IPS DF 19.7 (cell line): ENCODE measurements at regions not wholly inside any gene's neighbourhood (a gene's known extent, or its start where the extent isn't known, plus 50 kb on each side); places are given as distances from the start of the nearest gene placed in this dataset.

Experiments
- DNase-seq: peaks from one replicate; pipeline ENCODE4 v3.0.0-alpha.2; 2013; ENCODE audit warnings: low read depth, low spot score

- DNase-seq = no peak
Observed at GRCh38 chr5:133882389-133882695, 86.1 kb downstream of the C5orf15 start.

DNA sequence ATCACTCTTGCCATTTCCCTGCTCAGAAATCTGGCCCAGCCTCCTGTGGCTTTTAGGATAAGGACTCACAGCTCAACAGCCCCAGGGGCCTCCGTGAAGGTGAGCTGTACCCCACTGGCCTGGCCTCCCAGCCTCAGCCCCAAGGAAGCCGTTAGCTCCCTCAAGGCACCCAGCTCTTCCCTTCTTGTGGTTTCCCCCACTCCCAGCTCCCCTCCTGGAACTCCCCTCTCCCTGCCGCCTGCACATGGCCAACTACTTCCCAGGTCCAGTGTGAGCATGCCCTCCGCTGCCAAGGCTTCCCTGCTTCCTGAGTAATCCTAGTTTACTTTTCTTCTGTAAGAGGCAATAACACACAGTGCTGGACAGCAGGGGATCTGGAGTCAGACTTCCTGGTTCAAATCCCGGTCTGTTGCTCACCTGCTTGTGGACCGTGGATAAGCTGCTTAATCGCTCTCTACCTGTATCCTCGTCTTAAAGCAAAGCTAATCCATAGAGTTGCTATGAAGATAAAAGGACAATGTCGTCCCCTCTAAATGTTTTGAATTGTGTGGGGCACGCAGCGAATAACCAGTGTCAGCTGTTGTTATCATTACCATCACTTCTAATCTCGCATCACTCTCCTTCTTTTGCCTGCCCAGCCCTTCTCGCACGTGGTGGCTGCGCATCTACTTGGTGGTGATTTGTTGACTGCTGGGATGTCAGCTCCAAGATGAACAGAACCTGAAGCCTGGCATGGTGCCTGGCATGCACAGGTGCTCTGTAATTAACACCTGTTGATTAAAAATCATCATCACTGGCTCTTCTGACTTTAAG lies 86.6 kb downstream of the C5orf15 start:
- no peak for DNase-seq

GRCh38 chr5:133878236-133878555 lies 90.2 kb downstream of the C5orf15 start:
- no peak for DNase-seq

- DNase-seq = no peak
Observed at GRCh38 chr5:133877351-133878235, 90.8 kb downstream of the C5orf15 start.

DNA sequence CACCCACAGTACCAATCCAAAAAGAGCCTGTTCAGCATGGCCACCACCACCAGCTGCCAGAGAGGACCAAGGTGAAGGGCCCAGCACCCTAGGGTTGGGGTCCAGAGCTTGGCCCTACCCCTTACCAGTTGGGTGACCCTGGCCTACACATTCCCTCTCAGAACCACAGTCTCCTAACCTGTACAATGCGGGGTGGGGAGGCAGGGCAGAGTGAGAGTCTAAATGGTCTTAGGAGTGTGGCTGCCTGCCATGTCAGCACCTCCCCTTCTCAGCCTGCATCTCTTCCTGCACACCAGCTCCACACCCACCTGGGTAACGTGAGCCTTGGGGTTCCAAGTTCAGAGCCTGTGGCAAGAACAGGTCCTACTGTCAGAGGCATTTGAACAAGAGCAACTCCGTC lies 92.2 kb downstream of the C5orf15 start:
- DNase-seq = no peak

DNA sequence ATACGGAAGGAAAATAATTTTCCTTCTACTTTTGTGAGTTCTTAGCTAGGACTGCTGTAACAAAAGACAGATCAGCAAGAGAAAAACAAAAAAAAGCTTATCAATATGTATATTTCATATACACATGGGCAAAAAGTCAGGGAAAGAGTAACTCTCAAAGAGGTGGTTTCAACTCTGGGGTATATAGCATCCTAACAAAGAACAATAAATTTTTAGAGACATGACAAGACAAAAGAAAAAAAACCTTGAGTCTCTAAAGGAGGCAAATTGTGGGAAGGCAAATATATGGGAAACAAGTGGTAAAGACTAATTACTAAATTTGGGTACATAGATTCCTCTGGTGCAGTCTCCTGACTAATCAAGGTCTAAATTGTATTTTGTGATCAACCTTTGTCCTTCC lies 93.2 kb downstream of the C5orf15 start:
- DNase-seq = no peak

- DNase-seq = no peak
Observed at GRCh38 chr5:133873449-133873848, 95.0 kb downstream of the C5orf15 start.

DNA sequence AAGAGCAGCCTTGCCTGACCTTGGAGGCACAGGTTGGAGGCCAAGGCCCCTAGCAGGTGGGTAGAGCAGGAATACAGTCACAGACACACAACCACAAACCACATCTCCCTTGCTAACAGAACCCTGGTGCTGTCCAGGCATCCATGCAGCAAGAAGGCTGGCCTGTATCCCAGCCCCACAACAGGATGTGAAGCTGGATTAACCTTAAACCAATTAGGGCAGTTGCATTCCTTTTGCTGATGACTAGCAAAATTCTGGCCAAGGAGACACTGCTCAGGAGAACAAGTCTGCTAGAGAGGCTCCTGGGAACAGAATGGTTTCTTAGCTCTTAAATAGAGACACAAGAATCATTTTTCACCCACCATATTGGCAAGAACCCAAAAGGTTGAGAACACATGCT lies 97.8 kb downstream of the C5orf15 start:
- DNase-seq = no peak

- no peak for DNase-seq
Observed at GRCh38 chr5:133869519-133870335, 98.7 kb downstream of the C5orf15 start.

GRCh38 chr5:133868946-133869518 lies 99.4 kb downstream of the C5orf15 start:
- no peak for DNase-seq

GRCh38 chr5:133867851-133868545 lies 100.4 kb downstream of the C5orf15 start:
- no peak for DNase-seq

GRCh38 chr5:133867341-133867740 lies 101.1 kb downstream of the C5orf15 start:
- DNase-seq = no peak

DNA sequence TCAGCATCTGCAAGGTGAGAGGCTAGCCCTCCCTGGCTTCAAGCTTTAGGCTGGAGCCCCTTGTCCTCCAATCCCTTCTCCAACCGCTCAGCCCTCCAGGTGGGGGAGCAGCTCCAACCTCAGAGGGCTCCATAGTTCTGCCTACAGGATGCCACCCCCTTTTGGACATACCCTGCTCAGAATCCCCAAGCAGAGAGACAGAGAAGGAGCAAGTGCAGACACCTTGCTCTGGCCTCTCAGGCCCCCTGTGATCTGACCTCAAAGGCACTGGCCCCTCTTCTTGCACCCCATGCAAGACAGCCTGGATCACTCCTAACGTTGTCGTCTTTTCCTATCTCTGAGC lies 101.6 kb downstream of the C5orf15 start:
- no peak for DNase-seq

DNA sequence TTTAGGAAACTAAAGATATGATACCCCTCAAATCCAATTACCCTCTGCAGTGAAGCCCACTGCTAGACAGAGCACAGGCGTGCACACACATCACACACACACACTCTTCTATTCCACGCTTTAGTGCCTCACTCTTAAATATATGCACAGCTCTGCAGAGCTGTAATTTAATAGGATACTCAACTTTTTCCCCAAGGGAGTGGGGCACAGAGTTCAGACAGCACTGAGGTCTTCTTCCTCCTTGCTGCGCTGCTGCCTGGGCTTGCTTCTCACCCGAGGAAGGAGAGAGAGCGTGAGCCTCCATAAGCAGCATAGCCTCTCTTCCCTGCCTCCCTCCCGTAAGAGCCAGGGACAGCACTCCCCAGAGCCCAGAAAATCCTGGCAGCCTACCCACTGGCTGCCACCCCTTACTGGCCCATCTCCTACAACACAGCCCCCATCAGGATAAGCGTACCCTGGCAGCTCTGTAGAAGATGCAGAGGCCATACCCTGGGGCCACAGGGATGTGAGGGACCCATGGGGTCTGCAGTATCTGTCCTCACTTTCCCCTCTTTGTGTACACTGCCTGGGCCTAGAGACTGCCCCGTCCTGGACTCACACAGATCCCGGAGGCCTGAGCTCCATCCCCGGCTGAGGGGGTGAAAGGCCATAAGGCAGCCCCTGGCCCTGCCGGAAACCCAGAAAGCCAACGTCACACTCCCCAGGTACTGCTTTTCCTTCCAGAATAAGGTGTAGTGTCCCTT lies 102.1 kb downstream of the C5orf15 start:
- no peak for DNase-seq

- DNase-seq = no peak
Observed at GRCh38 chr5:133865113-133865512, 103.3 kb downstream of the C5orf15 start.

DNA sequence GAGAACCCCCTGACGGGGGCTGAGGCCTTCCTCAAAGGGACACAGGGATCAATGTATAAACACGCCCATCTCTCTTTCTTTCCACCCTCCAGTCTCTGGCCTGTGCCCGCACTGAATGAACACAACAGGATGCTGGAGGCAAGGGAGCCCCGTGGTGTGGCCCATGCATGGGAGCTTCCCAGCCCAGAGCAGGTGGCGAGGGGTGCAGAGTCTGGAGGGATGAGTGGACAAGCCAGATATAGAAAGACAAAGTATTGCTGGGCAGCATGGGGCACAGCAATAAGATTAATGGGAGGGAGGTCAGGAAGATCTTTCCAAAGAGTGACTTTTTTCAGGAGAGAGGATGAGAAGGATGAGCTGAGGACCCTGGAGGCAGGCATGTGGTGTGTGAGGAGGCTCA lies 103.7 kb downstream of the C5orf15 start:
- DNase-seq = no peak

DNA sequence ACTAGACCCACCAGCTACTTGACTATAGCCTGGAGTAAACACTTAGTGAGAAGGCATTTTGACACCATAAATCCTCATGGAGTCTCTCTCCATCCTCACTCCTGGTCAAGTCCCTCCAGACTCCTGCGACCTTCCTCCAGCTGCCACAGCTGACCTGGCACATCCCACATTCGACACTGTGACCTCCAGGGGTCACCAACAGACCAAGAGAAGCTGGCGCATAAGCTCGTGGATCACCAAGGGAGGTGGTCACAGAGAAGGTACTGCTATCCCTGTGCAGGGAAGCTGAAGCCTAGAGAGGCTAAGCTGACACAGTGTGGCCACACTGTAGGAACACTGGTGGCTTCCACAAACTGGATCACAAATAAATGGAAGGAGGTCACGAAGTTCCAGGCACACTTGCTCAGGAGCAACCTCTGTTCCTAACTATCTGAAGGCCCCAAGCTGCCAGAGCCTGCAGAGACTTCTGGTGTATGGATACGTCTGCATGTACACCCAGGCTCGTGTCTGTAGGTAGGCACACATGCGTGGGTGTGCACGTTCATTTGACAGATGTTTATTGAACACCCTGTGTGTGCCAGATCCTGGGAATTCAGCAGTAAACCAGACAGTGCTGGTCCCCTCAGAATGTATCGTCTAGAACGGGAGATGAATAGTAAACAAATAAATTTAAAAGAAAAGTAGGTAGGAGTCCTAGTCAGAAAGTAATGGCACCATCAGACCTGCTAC lies 104.4 kb downstream of the C5orf15 start:
- no peak for DNase-seq

DNA sequence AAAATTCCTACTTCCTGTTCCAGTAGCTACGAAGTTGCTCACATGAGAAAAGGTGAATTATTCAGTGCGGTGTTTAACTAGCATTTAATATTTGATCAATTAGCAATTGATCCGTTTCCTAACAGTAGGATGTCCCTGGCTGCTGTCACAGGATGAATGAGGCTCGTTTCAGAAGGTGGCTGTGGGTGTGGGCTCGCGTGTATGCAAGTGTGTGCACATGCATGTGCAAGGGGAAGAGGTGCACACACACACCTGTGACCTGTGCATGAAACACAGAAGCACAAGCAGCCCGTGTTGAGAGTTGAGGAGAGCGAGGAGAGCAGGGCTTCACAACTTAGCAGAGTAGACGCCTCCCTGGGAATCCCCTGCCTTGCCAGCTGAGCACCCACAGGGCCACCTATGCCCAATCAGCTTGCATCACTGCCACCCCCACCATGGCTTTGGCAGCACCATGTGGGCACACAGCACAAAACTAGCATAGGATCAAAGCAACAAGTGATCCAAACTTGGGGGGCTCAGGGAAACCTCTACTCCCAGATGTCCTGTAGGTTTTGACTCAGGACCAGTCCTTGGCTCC lies 107.2 kb downstream of the C5orf15 start:
- DNase-seq = no peak

DNA sequence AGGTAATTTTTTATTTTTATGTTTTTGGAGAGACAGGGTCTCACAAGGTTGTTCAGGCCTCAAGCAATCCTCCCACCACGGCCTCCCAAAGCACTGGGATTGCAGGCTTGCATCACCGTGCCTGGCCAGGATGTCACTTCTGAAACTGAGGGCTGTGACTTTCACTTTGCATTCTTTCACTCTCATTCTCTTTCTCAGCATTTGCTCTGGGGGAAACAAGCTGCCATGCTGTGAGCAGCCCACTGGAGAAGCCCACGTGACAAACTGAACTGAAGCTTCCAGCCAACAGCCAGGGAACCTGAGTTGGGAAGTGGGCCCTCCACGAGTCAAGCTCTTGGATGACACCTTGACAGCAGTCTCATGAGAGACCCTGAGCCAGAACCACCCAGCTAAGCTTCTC lies 109.4 kb downstream of the C5orf15 start:
- DNase-seq = no peak
